ENCODE measurements at regions not wholly inside any gene's neighbourhood (a gene's known extent, or its start where the extent isn't known, plus 50 kb on each side); places are given as distances from the start of the nearest gene placed in this dataset.
A peak's percentile ranks its signal among the peaks of the same experiment; 100 is the strongest.

DNA sequence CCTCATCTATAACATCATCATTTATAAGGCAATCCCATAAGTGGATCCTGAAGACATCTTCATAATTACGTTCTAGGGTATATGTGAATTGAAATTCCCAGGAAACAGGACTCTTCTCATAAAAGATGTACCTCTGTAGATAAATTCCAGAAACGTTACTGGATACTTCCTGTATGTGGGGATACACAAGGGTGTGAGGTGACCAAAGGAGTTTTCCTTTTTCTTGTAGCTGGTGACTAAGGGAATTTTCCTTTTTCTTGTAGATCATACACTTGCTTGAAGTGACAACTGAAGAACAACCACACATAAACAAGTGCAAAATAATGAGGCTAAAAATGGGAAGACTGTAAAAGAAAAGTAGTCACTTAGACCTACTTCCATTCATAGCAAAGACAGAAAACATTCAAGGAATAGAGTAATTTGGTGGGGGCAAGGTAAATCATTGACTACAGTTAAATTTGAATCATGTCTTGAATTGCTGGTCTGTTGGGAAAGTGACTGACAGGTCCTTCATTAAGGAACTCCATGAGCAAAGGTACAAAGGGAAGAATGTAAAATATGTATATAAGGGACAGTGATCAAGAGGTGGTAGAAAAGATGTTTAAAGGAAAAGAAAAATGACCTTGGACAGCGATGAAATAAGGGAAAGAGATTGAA is 53.2 kb upstream of the UBE2E3 start:
- H3K9me3 ChIP-seq (replicated peaks), result no peaks in the 10 kb centered on the region
- no peak overlapping the region for H3K27ac ChIP-seq
- H3K27me3 ChIP-seq, result no peaks in the 10 kb centered on the region
- H3K36me3 ChIP-seq, result no peaks in the 10 kb centered on the region
- H3K4me3 ChIP-seq, result no peak overlapping the region
- 0 out of 2 replicates have a peak, but pooled peaks cover 2% of the 10 kb centered on the region for H3K4me1 ChIP-seq
- no peak for DNase-seq

DNA sequence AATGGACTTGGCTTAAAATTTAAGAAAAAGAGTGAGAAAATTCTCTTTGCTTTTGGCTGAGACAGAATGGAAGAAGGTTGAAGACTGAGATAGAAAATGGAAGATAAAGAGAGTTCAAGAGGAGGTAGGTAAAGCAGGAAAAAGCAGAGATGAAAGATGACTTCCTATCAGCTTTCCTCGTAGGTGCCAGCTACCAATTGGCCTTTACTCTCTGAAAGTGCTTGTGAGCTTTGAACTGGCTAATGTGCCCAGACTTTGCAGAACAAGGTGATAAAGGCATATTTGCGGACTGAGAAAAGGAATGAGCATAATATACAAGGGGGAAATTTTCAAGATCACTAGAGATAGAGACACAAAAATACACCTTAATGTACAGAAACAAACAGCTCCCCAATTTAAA is 54.7 kb upstream of the UBE2E3 start:
- DNase-seq, result no peak
- Histone ChIP-seq H3K27me3 (no peaks in the 10 kb centered on the region), H3K4me1 (0 out of 2 replicates have a peak, but pooled peaks cover 2% of the 10 kb centered on the region), H3K9me3 (replicated peaks) (no peaks in the 10 kb centered on the region), H3K36me3 (no peaks in the 10 kb centered on the region), H3K4me3 (no peak overlapping the region), H3K27ac (no peak overlapping the region)

DNA sequence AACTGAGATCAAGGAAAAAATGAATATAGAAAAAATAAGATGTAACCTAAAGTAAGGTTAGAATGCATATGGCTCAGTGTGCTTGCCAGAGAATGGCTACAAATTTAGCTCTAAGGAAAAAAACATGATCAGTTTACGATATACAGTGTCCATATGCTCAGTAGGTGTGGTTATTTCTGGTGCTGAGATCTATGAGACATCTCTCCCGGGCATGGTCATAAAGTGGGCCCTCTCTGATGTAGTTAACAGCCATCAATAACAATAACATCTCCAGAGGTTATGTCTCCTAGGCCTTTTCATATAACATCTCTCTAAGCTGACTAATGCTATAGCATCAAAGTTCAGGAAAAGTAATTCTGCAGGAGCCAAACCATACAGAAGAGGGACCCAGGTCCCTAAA is 56.3 kb upstream of the UBE2E3 start:
- Histone ChIP-seq H3K9me3 (replicated peaks) (no peaks in the 10 kb centered on the region), H3K4me3 (no peak overlapping the region), H3K36me3 (no peaks in the 10 kb centered on the region), H3K4me1 (0 out of 2 replicates have a peak, but pooled peaks cover 2% of the 10 kb centered on the region), H3K27me3 (no peaks in the 10 kb centered on the region), H3K27ac (no peak overlapping the region)
- DNase-seq, result no peak

DNA sequence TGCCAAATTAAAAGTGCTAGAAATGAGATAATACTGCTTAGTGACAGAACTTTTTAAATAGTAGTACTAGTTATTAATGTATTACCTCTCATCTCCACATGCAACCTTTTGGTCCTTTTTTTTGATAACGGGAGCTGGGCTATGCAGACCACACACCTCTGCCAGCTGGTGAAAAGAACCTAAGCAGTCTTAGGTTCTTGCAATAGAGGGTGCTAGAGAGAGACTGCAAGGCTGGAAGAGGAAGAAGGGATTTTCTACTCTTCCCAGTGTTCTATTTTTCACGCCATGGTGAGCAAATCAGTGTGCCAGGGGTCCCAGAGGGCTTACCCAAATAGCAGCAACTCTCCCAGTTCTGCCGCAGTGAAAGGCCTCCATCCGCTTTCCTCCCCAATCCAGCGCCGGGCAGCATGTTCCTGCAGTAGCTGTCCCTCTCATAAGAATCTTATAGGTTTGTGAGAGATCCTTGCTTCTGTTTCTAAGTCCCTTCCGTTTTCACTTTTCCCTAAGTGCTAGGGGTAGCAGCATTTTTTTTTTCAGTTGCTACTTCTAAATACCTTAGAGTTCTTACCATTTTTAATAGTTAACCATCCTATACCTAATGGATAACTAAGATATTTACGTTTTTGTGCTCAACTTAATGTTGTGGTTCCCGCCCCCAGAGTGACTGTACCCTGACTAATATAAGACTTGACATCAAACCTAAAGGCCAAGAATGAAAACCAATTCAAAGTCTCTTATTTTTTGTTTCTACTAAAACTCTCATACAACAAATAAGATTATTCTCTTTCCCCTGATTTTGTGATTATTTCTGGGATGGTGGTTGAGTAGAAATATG is 69.4 kb upstream of the UBE2E3 start:
- H3K4me1 ChIP-seq, result peaks cover 2% of the 10 kb centered on the region
- H3K4me3 ChIP-seq, result no peak overlapping the region
- no peaks in the 10 kb centered on the region for H3K9me3 ChIP-seq (replicated peaks)
- no peak overlapping the region for H3K27ac ChIP-seq
- no peaks in the 10 kb centered on the region for H3K27me3 ChIP-seq
- DNase-seq, result no peak
- no peaks in the 10 kb centered on the region for H3K36me3 ChIP-seq

DNA sequence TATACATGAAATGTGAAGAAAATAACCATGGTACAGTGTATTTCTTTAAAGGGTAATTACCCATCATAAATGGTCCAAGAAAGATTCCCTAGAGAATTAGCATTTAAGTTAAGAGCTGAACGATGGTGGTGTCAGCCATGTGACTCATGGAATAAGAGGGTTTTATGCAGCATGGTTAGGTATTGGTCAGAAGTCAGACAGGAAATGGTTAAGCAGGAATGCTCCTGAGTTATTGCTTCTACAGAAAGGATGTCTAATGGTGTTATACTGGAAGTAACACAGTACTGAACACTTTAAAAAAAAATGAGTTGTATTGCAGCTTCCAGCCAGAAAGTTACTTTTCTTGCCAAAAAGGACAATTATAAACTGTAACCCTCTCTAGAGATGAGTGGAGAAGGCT is 72.7 kb upstream of the UBE2E3 start:
- no peak overlapping the region for H3K4me3 ChIP-seq
- no peak for DNase-seq
- no peaks in the 10 kb centered on the region for H3K27me3 ChIP-seq
- H3K9me3 ChIP-seq (replicated peaks), result no peaks in the 10 kb centered on the region
- H3K36me3 ChIP-seq, result no peaks in the 10 kb centered on the region
- no peak overlapping the region for H3K27ac ChIP-seq
- peaks cover 18% of the 10 kb centered on the region for H3K4me1 ChIP-seq

DNA sequence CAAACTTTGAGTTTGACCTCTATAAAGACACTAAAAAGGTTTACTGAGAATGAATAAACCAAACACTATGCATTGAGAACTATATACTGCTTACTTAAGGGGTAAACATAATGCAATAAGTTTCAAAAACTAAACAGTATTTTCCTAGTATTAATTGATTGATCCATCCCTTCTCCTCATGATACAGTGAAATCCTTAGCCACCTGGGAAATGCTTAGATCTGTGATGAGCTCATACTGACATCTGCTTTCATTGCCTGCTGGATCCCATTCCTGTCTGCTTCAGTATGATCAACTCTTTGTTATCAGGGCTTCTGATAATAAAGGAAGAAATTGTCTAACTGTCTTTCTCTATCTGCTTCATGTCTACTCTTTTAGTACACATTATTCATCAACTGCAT is 74.9 kb upstream of the UBE2E3 start:
- Histone ChIP-seq H3K9me3 (replicated peaks) (no peaks in the 10 kb centered on the region), H3K36me3 (no peaks in the 10 kb centered on the region), H3K4me3 (no peak overlapping the region), H3K4me1 (peaks cover 18% of the 10 kb centered on the region), H3K27ac (peak overlapping the region; percentile 74), H3K27me3 (no peaks in the 10 kb centered on the region)
- DNase-seq, result peak; percentile 20 to 66

DNA sequence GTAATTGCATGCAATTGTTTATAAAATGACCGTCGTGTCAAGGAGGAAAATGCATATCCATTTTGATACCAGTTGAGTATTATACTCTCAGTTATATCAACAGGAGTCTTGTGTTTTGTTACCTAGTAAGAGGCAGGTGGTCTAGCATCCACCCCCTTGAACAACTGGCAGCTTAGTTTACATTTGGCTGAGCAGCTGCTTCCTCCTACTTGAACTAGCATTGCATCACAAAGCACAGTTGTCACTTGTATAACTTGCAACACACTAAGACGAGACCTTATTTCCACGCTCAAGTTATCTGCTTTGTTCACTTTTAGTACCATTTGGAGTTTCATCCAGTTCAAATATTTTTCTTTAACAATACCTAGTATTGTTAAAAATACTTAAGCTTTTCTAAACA is 75.4 kb upstream of the UBE2E3 start:
- no peaks in the 10 kb centered on the region for H3K27me3 ChIP-seq
- peak; percentile 85 to 92 for DNase-seq
- H3K4me1 ChIP-seq, result peaks cover 18% of the 10 kb centered on the region
- no peaks in the 10 kb centered on the region for H3K36me3 ChIP-seq
- peak overlapping the region; percentile 74 for H3K27ac ChIP-seq
- no peaks in the 10 kb centered on the region for H3K9me3 ChIP-seq (replicated peaks)
- no peak overlapping the region for H3K4me3 ChIP-seq

DNA sequence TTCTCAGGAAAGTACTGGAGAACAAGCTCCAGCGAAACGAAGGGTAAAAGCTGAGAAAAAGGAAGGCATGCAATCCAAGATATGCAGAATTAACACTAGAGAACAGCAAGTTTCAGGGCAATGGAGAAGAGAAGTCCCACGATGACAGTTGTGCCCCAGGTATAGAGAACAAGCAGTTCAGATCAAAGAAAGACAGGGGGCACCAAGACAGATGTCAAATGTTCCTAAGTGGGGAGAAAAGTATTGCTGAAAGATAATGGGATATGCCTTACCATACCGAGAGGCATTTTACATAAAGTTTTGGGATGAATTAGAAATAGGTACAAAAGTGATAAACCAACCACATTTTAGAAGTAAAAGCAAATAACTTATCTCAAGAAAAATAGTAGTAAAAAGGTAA is 79.1 kb upstream of the UBE2E3 start:
- Histone ChIP-seq H3K36me3 (no peaks in the 10 kb centered on the region), H3K4me3 (no peak overlapping the region), H3K4me1 (peaks cover 18% of the 10 kb centered on the region), H3K9me3 (replicated peaks) (no peaks in the 10 kb centered on the region; the same call in 1 of the 2 replicates), H3K27ac (no peak overlapping the region), H3K27me3 (no peaks in the 10 kb centered on the region)
- no peak for DNase-seq

DNA sequence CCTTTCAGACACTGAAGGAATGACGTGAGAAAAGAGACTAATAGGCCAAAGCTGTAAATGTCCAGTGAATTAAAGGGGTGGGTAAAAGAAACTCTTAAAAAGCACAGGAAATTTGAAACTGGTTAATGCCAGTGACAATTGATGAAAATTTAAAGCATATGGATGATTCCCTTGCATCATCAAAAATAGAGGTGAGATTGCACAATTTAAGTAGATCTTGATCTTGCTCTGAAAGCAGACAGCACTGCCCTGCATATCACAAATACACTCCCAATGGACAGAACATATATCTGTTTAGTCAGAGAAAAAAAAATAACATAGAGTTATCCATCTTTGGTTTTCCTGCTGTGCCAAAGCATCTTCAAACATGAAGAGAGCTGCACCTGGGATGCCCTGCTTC is 86.7 kb upstream of the UBE2E3 start:
- Histone ChIP-seq H3K4me3 (no peak overlapping the region), H3K27me3 (no peaks in the 10 kb centered on the region), H3K4me1 (no peaks in the 10 kb centered on the region), H3K27ac (no peak overlapping the region), H3K9me3 (replicated peaks) (no peaks in the 10 kb centered on the region), H3K36me3 (no peaks in the 10 kb centered on the region)
- DNase-seq, result no peak

DNA sequence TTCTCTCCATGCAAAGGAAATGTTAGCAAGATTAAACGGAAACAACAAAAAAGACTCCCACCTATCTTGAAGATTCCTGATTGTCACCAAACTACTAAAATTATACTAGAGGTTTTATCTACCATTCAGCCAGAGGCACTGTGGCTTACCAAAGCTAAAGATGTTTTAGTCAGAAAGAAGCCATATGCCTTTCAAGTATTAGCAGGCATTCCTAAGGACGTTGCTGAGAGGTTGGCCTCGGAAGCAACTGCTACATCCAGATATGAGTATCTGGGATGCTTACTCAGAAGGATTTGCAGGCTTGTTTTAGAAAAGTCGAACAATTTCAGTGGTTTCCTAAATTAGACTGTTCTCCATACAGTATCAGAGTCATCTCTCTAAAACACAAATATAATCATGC is 88.3 kb upstream of the UBE2E3 start:
- Histone ChIP-seq H3K9me3 (replicated peaks) (no peaks in the 10 kb centered on the region), H3K36me3 (no peaks in the 10 kb centered on the region), H3K4me1 (no peaks in the 10 kb centered on the region), H3K27ac (no peak overlapping the region), H3K4me3 (no peak overlapping the region), H3K27me3 (no peaks in the 10 kb centered on the region)
- no peak for DNase-seq

DNA sequence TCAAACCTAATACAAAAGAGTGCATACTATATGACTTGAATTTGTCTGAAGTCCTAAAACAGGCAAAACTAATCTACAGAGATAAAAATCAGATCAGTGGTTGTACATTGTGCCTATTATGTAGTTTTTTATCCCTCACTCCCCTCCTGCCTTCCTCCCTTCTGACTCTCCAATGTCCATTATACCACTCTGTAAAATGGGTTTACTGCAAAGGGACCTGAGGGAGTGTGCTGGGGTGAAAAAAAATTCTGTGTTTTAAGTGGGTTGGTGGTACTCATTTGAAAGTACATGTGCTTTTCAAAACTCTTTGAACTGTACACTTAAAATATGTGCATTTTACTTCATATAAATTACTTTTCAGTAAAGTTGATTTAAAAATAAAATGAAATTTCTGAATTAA is 89.0 kb upstream of the UBE2E3 start:
- Histone ChIP-seq H3K9me3 (replicated peaks) (no peaks in the 10 kb centered on the region), H3K27me3 (no peaks in the 10 kb centered on the region), H3K4me3 (no peak overlapping the region), H3K4me1 (no peaks in the 10 kb centered on the region), H3K36me3 (no peaks in the 10 kb centered on the region), H3K27ac (no peak overlapping the region)
- DNase-seq, result no peak

DNA sequence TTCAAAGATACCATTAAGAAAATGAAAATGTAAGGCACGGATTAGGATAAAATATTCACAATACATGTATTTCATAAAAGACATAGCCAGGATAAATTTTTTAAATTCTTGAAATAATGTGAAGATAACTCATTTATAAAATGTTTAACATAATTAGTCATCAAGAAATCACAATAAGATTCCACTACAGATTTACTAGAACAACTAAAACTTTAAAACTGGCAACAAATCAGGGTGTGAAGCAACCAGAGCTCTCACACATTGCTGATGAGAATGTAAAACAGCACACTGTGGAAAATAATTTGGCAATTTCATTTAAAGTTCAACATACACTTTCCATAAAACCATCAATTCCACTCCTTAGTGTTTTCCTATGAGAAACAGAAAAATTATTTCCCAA is 89.6 kb upstream of the UBE2E3 start:
- Histone ChIP-seq H3K27ac (no peak overlapping the region), H3K36me3 (no peaks in the 10 kb centered on the region; the same call in 1 of the 2 replicates), H3K9me3 (replicated peaks) (no peaks in the 10 kb centered on the region), H3K4me3 (no peak overlapping the region), H3K4me1 (no peaks in the 10 kb centered on the region; the same call in 1 of the 2 replicates), H3K27me3 (no peaks in the 10 kb centered on the region)
- DNase-seq, result no peak

DNA sequence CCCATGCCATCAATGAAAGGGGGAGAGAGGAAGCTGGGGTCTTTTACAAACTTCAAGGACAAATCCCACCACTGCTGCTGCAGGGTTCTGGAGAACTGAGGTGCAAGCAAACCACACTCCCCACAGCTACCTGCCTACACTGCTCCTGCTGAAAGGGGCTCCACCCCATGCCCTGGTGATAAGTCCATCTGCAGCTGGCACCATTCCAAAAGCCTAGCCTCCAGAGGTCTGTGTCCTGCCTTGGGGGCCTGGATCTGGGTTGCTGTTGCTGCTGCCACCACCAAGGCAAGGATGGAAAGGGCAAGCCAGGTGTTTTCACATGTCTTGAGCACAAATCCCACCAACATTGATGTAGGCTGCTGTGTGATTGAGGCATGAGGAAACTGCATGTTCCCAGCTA is 97.4 kb upstream of the UBE2E3 start:
- DNase-seq, result no peak
- H3K4me1 ChIP-seq, result no peaks in the 10 kb centered on the region; the same call in 1 of the 2 replicates
- H3K9me3 ChIP-seq (replicated peaks), result peaks cover 4% of the 10 kb centered on the region; the same call in 1 of the 2 replicates
- no peak overlapping the region for H3K27ac ChIP-seq
- no peak overlapping the region for H3K4me3 ChIP-seq
- no peaks in the 10 kb centered on the region; the same call in 1 of the 2 replicates for H3K36me3 ChIP-seq
- no peaks in the 10 kb centered on the region for H3K27me3 ChIP-seq

DNA sequence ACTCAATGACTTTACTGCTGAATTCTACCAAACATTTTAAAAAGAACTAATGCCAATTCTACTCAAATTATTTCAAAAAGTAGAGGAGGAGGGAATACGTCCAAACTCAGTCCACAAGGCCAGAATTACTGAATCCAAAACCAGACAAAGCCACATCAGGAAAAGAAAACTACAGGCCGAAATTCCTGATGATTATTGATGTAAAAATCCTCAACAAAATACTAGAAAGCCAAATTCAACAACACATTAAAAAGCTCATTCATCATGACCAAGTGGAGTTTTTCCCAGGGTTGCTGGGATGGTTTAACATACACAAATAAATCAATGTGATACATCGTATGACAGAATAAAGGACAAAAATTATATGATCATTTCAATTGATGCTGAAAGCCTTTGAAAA is 103.9 kb upstream of the UBE2E3 start:
- peaks cover 3% of the 10 kb centered on the region; the same call in 1 of the 2 replicates for H3K4me1 ChIP-seq
- H3K27me3 ChIP-seq, result no peaks in the 10 kb centered on the region
- H3K4me3 ChIP-seq, result no peak overlapping the region
- no peaks in the 10 kb centered on the region; the same call in 1 of the 2 replicates for H3K9me3 ChIP-seq (replicated peaks)
- no peak overlapping the region for H3K27ac ChIP-seq
- H3K36me3 ChIP-seq, result no peaks in the 10 kb centered on the region
- DNase-seq, result no peak

DNA sequence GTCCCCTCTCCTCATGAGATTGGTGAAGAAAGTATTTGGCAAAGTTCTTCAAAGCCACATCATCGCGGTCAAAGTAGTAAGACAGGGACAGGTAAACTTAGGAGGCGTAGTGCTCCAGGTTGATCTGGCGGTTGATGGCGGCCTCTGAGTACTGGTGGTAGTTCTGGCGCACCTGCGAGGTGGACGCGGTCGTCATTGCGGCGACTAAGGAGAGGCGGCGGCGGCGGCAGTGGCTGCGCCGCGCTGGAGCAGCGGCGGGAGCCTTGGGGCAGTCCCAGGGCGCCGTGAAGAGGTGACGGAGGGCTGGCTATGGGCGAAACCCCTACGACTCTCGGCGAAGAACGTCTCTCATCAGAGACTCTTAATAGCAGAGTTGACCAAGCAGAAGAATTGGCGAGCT is 107.2 kb upstream of the UBE2E3 start:
- DNase-seq, result no peak

More for the DNA sequence above, 107.2 kb upstream of the UBE2E3 start:
- Histone ChIP-seq H3K27ac (no peak overlapping the region), H3K4me1 (peaks cover 3% of the 10 kb centered on the region; the same call in 1 of the 2 replicates), H3K4me3 (no peak overlapping the region), H3K36me3 (no peaks in the 10 kb centered on the region), H3K27me3 (no peaks in the 10 kb centered on the region), H3K9me3 (replicated peaks) (no peaks in the 10 kb centered on the region; the same call in 1 of the 2 replicates)
